MCF 10A (cell line): ENCODE measurements at regions not wholly inside any gene's neighbourhood (a gene's known extent, or its start where the extent isn't known, plus 50 kb on each side); places are given as distances from the start of the nearest gene placed in this dataset.

ENCODE experiments used
- BruUV-seq: library from RNA; stranded (reverse); fragments of 400-500 nt; replicated peaks from 2 replicates; lab custom pipeline; 2021; lab: Mats Ljungman, UMichigan
- CTCF ChIA-PET: fragments of 300-600 bp; sonication (Branson Sonifier 250); formaldehyde crosslinking; extraction: SDS; loops from one replicate; lab custom pipeline; 2021; ENCODE audit warnings: antibody characterized with exemption, inconsistent platforms; lab: Yijun Ruan, JAX
- POLR2A ChIA-PET: fragments of 300-600, 350-650 bp; sonication (Branson Sonifier 250); formaldehyde crosslinking; extraction: SDS; loops from one replicate; lab custom pipeline; 2020; ENCODE audit warnings: antibody characterized with exemption, inconsistent platforms; lab: Yijun Ruan, JAX
- DNase-seq: peaks from one replicate; pipeline ENCODE4 v3.0.0-alpha.2; 2018; ENCODE audit not compliant: unreplicated experiment
- H3K27ac Mint-ChIP-seq: one replicate; pipeline ENCODE4 v1.8.0; 2022; ENCODE audit warnings: mild to moderate bottlenecking, low read depth, mixed read lengths; ENCODE audit not compliant: unreplicated experiment
- H3K27me3 Mint-ChIP-seq: one replicate; pipeline ENCODE4 v1.8.0; 2022; ENCODE audit warnings: mixed read lengths; ENCODE audit not compliant: insufficient read depth, unreplicated experiment
- H3K36me3 Mint-ChIP-seq: one replicate; pipeline ENCODE4 v1.8.0; 2022; ENCODE audit warnings: mild to moderate bottlenecking, moderate library complexity, mixed read lengths; ENCODE audit not compliant: insufficient read depth, unreplicated experiment
- H3K4me1 Mint-ChIP-seq: one replicate; pipeline ENCODE4 v1.8.0; 2022; ENCODE audit warnings: mixed read lengths; ENCODE audit not compliant: insufficient read depth, unreplicated experiment
- H3K4me3 Mint-ChIP-seq: one replicate; pipeline ENCODE4 v1.8.0; 2022; ENCODE audit warnings: mild to moderate bottlenecking, moderate library complexity, mixed read lengths; ENCODE audit not compliant: unreplicated experiment
- H3K9me3 Mint-ChIP-seq: one replicate; pipeline ENCODE4 v1.8.0; 2022; ENCODE audit warnings: mixed read lengths; ENCODE audit not compliant: unreplicated experiment
- CTCF ChIP-seq: fragments of 200-600 bp; IDR thresholded peaks from one replicate; pipeline ENCODE4 v1.8.0; 2022; ENCODE audit warnings: antibody characterized with exemption, mild to moderate bottlenecking; ENCODE audit not compliant: unreplicated experiment
- intact Hi-C: fragments of 100-400 bp; cut with micrococcal nuclease; formaldehyde crosslinking; loops from 2 replicates; pipeline ENCODE4 v1.14.1; 2022

GRCh38 chr20:52837378-52837777 lies 134.8 kb upstream of the TSHZ2 start:
- Mint-ChIP-seq H3K9me3 (no peaks in the 10 kb centered on the region), H3K36me3 (no peaks in the 10 kb centered on the region), H3K4me1 (no peaks in the 10 kb centered on the region), H3K27ac (no peak overlapping the region), H3K4me3 (no peak overlapping the region), H3K27me3 (no peaks in the 10 kb centered on the region)
- POLR2A ChIA-PET, result no interaction called here
- CTCF ChIA-PET, result interaction anchor here (0.6 kb wide), 1 partner anchor 13 kb away, joined by 4 read pairs; no protein-coding TSS in a partner anchor
- DNase-seq, result no peak
- BruUV-seq, result no TSS peak
- TF ChIP-seq CTCF, result no peak
- intact Hi-C loops, result no loop called here

GRCh38 chr20:52833901-52834300 lies 138.3 kb upstream of the TSHZ2 start:
- CTCF ChIA-PET, result interaction anchor here (0.6 kb wide), 2 partner anchors 81 to 354 kb away, joined by 3 read pairs; no protein-coding TSS in a partner anchor
- no peaks in the 10 kb centered on the region for H3K36me3 Mint-ChIP-seq
- H3K27ac Mint-ChIP-seq, result no peak overlapping the region
- TF ChIP-seq CTCF, result no peak
- intact Hi-C loops, result no loop called here
- H3K4me3 Mint-ChIP-seq, result no peak overlapping the region
- DNase-seq, result no peak
- no peaks in the 10 kb centered on the region for H3K4me1 Mint-ChIP-seq
- POLR2A ChIA-PET, result no interaction called here
- peaks cover 10% of the 10 kb centered on the region for H3K27me3 Mint-ChIP-seq
- BruUV-seq, result no TSS peak
- no peaks in the 10 kb centered on the region for H3K9me3 Mint-ChIP-seq

- H3K4me1 Mint-ChIP-seq, result no peaks in the 10 kb centered on the region
- no peak overlapping the region for H3K27ac Mint-ChIP-seq
- TF ChIP-seq CTCF, result no peak
- H3K27me3 Mint-ChIP-seq, result peaks cover 10% of the 10 kb centered on the region
- no peak overlapping the region for H3K4me3 Mint-ChIP-seq
- no peaks in the 10 kb centered on the region for H3K36me3 Mint-ChIP-seq
- no peak for DNase-seq
- ChIA-PET CTCF (no interaction called here), POLR2A (no interaction called here)
- no TSS peak for BruUV-seq
- H3K9me3 Mint-ChIP-seq, result no peaks in the 10 kb centered on the region
- intact Hi-C loops, result no loop called here
Observed at GRCh38 chr20:52832151-52832774, 139.9 kb upstream of the TSHZ2 start.

- Mint-ChIP-seq H3K4me3 (no peak overlapping the region), H3K27ac (no peak overlapping the region), H3K9me3 (no peaks in the 10 kb centered on the region), H3K36me3 (no peaks in the 10 kb centered on the region), H3K27me3 (peaks cover 10% of the 10 kb centered on the region), H3K4me1 (no peaks in the 10 kb centered on the region)
- TF ChIP-seq CTCF, result no peak
- CTCF ChIA-PET, result no interaction called here
- DNase-seq, result no peak
- intact Hi-C loops, result no loop called here
- POLR2A ChIA-PET, result no interaction called here
- BruUV-seq, result no TSS peak
Observed at GRCh38 chr20:52830598-52830997, 141.6 kb upstream of the TSHZ2 start.
